ENCODE measurements at regions not wholly inside any gene's neighbourhood (a gene's known extent, or its start where the extent isn't known, plus 50 kb on each side); places are given as distances from the start of the nearest gene placed in this dataset.

- POLR2A ChIA-PET, result no interaction called here
- no peak for DNase-seq (ENCODE audit: low read depth, low spot score)
- H3K27me3 ChIP-seq (ENCODE audit: control insufficient read depth, insufficient read depth, low read length), result no peaks in the 10 kb centered on the region
- no peak overlapping the region for H3K27ac ChIP-seq (ENCODE audit: low read depth, low read length)
- H3K9me3 ChIP-seq (ENCODE audit: control insufficient read depth, insufficient read depth, low read length), result peaks cover 7% of the 10 kb centered on the region
- no peak for TF ChIP-seq CTCF (IDR thresholded peaks at IDR 0.05; ENCODE audit: low read depth, low read length)
- CTCF ChIA-PET, result no interaction called here
- H3K4me3 ChIP-seq (ENCODE audit: low read depth, low read length), result no peak overlapping the region
Measured at GRCh38 chr6:92888316-92888715, 531.0 kb downstream of the EPHA7 start.

GRCh38 chr6:92887871-92888270, 531.5 kb downstream of the EPHA7 start:
- Histone ChIP-seq H3K27ac (ENCODE audit: low read depth, low read length) (no peak overlapping the region), H3K27me3 (ENCODE audit: control insufficient read depth, insufficient read depth, low read length) (no peaks in the 10 kb centered on the region), H3K4me3 (ENCODE audit: low read depth, low read length) (no peak overlapping the region), H3K9me3 (ENCODE audit: control insufficient read depth, insufficient read depth, low read length) (peaks cover 7% of the 10 kb centered on the region)
- CTCF ChIA-PET, result no interaction called here
- DNase-seq (ENCODE audit: low read depth, low spot score), result no peak
- TF ChIP-seq CTCF (IDR thresholded peaks at IDR 0.05; ENCODE audit: low read depth, low read length), result no peak
- POLR2A ChIA-PET, result no interaction called here

GRCh38 chr6:92879526-92879925, 539.8 kb downstream of the EPHA7 start:
- no peak overlapping the region for H3K4me3 ChIP-seq (ENCODE audit: low read depth, low read length)
- no peaks in the 10 kb centered on the region for H3K27me3 ChIP-seq (ENCODE audit: control insufficient read depth, insufficient read depth, low read length)
- H3K27ac ChIP-seq (ENCODE audit: low read depth, low read length), result no peak overlapping the region
- TF ChIP-seq CTCF (IDR thresholded peaks at IDR 0.05; ENCODE audit: low read depth, low read length), result no peak
- no peak for DNase-seq (ENCODE audit: low read depth, low spot score)
- ChIA-PET CTCF (no interaction called here), POLR2A (no interaction called here)
- H3K9me3 ChIP-seq (ENCODE audit: control insufficient read depth, insufficient read depth, low read length), result peaks cover 9% of the 10 kb centered on the region

- H3K27me3 ChIP-seq (ENCODE audit: control insufficient read depth, insufficient read depth, low read length), result no peaks in the 10 kb centered on the region
- H3K4me3 ChIP-seq (ENCODE audit: low read depth, low read length), result no peak overlapping the region
- no peaks in the 10 kb centered on the region for H3K9me3 ChIP-seq (ENCODE audit: control insufficient read depth, insufficient read depth, low read length)
- no peak for DNase-seq (ENCODE audit: low read depth, low spot score)
- CTCF ChIA-PET, result no interaction called here
- TF ChIP-seq CTCF (IDR thresholded peaks at IDR 0.05; ENCODE audit: low read depth, low read length), result no peak
- H3K27ac ChIP-seq (ENCODE audit: low read depth, low read length), result no peak overlapping the region
- POLR2A ChIA-PET, result no interaction called here
Measured at GRCh38 chr6:92864966-92865555, 554.3 kb downstream of the EPHA7 start.

- no peak overlapping the region for H3K27ac ChIP-seq (ENCODE audit: low read depth, low read length)
- no peak for DNase-seq (ENCODE audit: low read depth, low spot score)
- ChIA-PET POLR2A (no interaction called here), CTCF (no interaction called here)
- no peaks in the 10 kb centered on the region for H3K9me3 ChIP-seq (ENCODE audit: control insufficient read depth, insufficient read depth, low read length)
- no peaks in the 10 kb centered on the region for H3K27me3 ChIP-seq (ENCODE audit: control insufficient read depth, insufficient read depth, low read length)
- H3K4me3 ChIP-seq (ENCODE audit: low read depth, low read length), result no peak overlapping the region
- TF ChIP-seq CTCF (IDR thresholded peaks at IDR 0.05; ENCODE audit: low read depth, low read length), result no peak
Measured at GRCh38 chr6:92849636-92850035, 569.7 kb downstream of the EPHA7 start.

Measured in AG04450 (cell line).